Nephron progenitor cell (in vitro differentiated cells): ENCODE measurements at regions not wholly inside any gene's neighbourhood (a gene's known extent, or its start where the extent isn't known, plus 50 kb on each side); places are given as distances from the start of the nearest gene placed in this dataset.
"Not testable (repeated sequence)": the region's sequence is repeated elsewhere in the genome, so short reads cannot be mapped to it uniquely, and the experiment has no call there.

Experiments
- DNase-seq: peaks from one replicate; pipeline ENCODE4 v3.0.0; 2021
- H3K27ac Mint-ChIP-seq: 2 replicates; pipeline ENCODE4 v1.8.0; 2021; ENCODE audit warnings: mild to moderate bottlenecking, moderate library complexity, mixed read lengths
- H3K27me3 Mint-ChIP-seq: 2 replicates; pipeline ENCODE4 v1.8.0; 2021; ENCODE audit warnings: mild to moderate bottlenecking, low read depth, mixed read lengths; ENCODE audit not compliant: poor library complexity
- H3K36me3 Mint-ChIP-seq: 2 replicates; pipeline ENCODE4 v1.8.0; 2021; ENCODE audit warnings: low read depth, mixed read lengths
- H3K4me1 Mint-ChIP-seq: 2 replicates; pipeline ENCODE4 v1.8.0; 2021; ENCODE audit warnings: mixed read lengths
- H3K4me3 Mint-ChIP-seq: 2 replicates; pipeline ENCODE4 v1.8.0; 2021; ENCODE audit warnings: mild to moderate bottlenecking, moderate library complexity, mixed read lengths
- H3K9me3 Mint-ChIP-seq: 2 replicates; pipeline ENCODE4 v1.8.0; 2021; ENCODE audit warnings: mild to moderate bottlenecking, moderate library complexity, mixed read lengths
- TF ChIP-seq, protein P1 (sequence below): fragments of 200-600 bp; sonication (generic); IDR thresholded peaks from 2 replicates; pipeline ENCODE4 v1.5.0; 2021; ENCODE audit warnings: antibody characterized with exemption

DNA sequence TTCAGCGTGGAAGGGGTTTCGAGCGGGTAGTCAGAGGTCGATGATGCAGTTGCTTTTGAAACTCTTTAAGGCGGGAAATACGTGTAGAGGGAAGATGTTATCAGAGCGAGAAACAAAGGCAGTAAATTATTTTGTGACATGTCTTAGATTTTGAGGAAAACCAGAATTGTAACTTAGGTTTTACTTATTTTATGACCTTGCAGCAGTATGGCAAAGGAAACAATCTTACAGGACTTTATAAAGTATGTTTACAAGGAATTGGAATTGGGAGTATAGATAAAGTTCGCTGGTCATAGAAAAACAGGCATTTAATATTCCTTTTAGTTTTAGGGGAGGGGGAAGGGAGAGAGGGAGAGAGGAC lies 103.3 kb downstream of the FAM72B start:
- not testable (repeated sequence) for H3K9me3 Mint-ChIP-seq, H3K4me3 Mint-ChIP-seq, H3K36me3 Mint-ChIP-seq, H3K27me3 Mint-ChIP-seq, H3K27ac Mint-ChIP-seq, DNase-seq
- H3K4me1 Mint-ChIP-seq = peaks cover 15% of the 10 kb centered on the region

- not testable (repeated sequence) for H3K27ac Mint-ChIP-seq, H3K27me3 Mint-ChIP-seq, DNase-seq, H3K36me3 Mint-ChIP-seq, H3K9me3 Mint-ChIP-seq
- peaks cover 15% of the 10 kb centered on the region for H3K4me1 Mint-ChIP-seq
- peak overlapping the region; percentile 35 for H3K4me3 Mint-ChIP-seq
Observed at GRCh38 chr1:121081625-121082199, 102.4 kb downstream of the FAM72B start.

DNA sequence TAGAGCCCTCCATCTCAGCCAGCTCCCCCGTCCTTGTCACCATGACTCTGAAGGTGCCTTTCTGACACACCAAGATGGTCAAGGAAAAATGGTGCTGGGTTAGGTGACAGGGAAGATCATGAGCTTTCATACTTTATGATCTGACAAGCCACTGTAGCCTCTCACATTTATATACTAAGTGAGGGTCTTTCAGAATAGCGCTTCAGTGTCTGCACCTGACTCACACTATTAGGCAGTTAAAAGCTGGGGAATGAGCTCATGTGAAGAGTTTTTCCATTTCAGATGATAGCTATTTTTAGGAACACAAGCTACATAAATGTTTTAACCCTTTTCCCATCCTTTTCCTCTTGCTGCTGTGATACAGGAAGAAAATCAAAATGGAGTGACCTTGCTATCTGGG lies 101.1 kb downstream of the FAM72B start:
- DNase-seq, H3K27ac Mint-ChIP-seq, H3K36me3 Mint-ChIP-seq, H3K4me3 Mint-ChIP-seq, H3K27me3 Mint-ChIP-seq, H3K9me3 Mint-ChIP-seq: not testable (repeated sequence)
- peaks cover 15% of the 10 kb centered on the region for H3K4me1 Mint-ChIP-seq

GRCh38 chr1:121086249-121086648 lies 97.9 kb downstream of the FAM72B start:
- H3K9me3 Mint-ChIP-seq, H3K27ac Mint-ChIP-seq, H3K36me3 Mint-ChIP-seq, H3K27me3 Mint-ChIP-seq, H3K4me3 Mint-ChIP-seq, DNase-seq, H3K4me1 Mint-ChIP-seq: not testable (repeated sequence)

DNA sequence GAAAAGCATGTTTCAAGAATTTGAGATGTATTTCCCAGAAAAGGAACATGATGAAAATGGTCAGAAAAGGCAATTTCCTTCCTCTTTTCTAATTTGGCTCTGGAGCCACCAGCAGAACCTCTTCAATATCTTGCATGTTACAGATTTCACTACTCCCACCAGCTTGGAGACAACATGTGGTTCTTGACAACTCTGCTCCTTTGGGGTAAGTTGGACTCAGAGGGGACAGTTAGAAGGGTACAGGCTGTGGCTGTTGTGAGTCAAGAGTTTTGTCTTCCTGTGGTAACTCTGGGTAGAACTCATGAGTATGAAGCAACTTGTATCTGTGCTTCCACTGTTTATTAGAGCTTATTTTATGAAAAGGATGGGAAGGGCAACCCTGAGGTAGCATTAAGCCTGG lies 96.9 kb downstream of the FAM72B start:
- not testable (repeated sequence) for H3K4me3 Mint-ChIP-seq, DNase-seq, H3K27ac Mint-ChIP-seq, H3K27me3 Mint-ChIP-seq, H3K9me3 Mint-ChIP-seq, H3K36me3 Mint-ChIP-seq, H3K4me1 Mint-ChIP-seq

DNA sequence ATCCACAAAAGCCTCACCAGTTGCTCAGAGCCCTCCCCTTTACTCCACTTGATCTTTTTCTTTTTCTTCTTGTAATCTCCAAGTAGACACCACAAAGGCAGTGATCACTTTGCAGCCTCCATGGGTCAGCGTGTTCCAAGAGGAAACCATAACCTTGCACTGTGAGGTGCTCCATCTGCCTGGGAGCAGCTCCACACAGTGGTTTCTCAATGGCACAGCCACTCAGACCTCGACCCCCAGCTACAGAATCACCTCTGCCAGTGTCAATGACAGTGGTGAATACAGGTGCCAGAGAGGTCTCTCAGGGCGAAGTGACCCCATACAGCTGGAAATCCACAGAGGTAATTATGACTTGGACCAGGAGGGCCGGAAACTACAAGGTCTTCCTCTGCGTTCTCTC lies 95.6 kb downstream of the FAM72B start:
- H3K27ac Mint-ChIP-seq, H3K27me3 Mint-ChIP-seq, H3K36me3 Mint-ChIP-seq, H3K9me3 Mint-ChIP-seq, DNase-seq, H3K4me3 Mint-ChIP-seq, H3K4me1 Mint-ChIP-seq: not testable (repeated sequence)

DNA sequence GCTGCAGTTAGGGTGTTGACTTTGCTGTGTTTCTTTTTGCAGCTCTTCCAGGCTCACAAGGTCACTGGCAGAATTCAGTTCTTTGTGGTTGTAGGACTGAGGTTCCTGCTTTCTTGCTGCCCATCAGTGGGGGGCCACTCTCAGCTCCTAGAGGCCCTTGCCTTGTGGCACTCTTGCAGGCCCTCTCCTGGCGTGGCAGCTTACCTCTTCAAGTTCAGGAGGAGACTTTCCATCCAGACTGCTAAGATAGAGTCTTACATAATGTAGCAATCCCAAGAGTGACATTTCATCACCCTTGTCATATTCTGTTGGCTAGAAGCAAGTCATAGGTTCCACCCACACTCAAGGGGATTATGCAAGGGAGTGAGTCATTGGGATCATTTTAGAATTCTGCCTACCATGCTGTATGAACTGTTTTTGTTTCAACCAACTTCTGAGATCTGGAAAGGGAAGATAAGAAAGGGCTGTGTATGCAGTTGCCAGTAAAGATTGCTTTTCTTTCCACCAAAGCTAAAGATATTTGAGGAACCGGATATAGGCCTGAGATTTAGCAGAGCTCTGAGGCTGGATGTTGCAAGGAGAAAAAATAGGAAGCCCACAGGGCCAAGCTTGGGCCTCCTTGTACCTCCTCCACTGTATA lies 91.7 kb downstream of the FAM72B start:
- H3K27ac Mint-ChIP-seq = not testable (repeated sequence)

DNA sequence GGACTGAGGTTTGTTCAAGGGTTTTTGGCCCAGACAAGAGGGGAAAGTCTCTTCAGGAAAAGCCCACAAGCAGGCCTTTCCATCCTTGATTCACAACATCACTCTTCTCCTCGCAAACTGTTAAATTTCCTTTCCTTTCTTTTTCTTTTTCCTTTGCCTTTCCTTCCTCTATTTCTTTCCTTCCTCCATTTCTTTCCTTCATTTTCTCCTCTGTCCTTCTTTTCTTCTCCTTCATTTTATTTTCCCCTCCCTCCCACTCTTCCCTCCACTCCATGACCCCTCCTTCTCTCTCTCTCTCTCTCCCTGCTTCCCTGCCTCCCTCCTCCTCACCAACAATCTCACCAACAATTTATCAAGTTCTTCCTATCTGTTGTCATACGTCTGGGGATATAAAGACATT lies 89.1 kb downstream of the FAM72B start:
- H3K27ac Mint-ChIP-seq, H3K27me3 Mint-ChIP-seq, H3K4me1 Mint-ChIP-seq, H3K9me3 Mint-ChIP-seq, DNase-seq, H3K4me3 Mint-ChIP-seq, H3K36me3 Mint-ChIP-seq: not testable (repeated sequence)

More for the DNA sequence above, 91.7 kb downstream of the FAM72B start:
- DNase-seq, H3K27me3 Mint-ChIP-seq, H3K9me3 Mint-ChIP-seq, H3K4me1 Mint-ChIP-seq, H3K36me3 Mint-ChIP-seq, H3K4me3 Mint-ChIP-seq: not testable (repeated sequence)

DNA sequence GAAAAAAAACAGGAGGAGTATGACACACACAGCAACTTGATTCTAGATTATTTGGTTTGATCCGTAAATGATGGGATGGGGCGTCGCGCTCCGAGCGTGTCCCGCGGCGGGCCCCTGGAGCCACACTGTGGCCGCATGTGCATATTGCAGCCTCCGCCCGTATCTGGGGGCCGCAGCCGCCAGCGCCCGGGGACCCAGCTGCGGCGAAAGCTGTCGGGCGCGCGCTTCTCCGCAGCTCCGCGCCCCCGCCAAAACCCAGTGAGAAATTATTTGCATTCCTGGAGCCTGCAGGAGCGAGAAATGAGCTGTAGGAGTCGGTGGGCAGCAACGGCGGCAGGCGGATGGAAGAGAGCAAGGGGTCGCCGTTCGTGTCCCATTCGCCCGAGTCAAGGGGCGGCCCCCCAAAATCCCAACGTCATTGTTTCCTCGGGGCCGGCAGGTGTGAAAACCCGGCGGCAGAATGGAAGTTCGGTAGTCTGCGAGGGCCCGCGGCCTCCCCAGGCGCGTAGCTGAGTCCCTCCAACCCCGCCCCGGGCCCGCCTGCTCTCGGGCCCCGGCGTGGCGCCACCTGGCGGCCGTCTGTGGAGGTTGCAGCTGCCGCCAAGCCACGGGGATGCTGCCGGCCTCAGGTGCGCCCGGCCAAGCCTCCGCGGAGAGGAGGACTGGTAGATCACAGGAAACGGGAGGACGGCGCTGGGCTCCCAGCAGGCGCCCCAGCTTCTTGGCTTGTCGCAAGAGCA lies 86.8 kb downstream of the FAM72B start:
- H3K27me3 Mint-ChIP-seq, H3K36me3 Mint-ChIP-seq, H3K4me3 Mint-ChIP-seq, H3K4me1 Mint-ChIP-seq, H3K27ac Mint-ChIP-seq, H3K9me3 Mint-ChIP-seq: not testable (repeated sequence)
- DNase-seq = peak; percentile 83
- TF ChIP-seq, protein P1, sequence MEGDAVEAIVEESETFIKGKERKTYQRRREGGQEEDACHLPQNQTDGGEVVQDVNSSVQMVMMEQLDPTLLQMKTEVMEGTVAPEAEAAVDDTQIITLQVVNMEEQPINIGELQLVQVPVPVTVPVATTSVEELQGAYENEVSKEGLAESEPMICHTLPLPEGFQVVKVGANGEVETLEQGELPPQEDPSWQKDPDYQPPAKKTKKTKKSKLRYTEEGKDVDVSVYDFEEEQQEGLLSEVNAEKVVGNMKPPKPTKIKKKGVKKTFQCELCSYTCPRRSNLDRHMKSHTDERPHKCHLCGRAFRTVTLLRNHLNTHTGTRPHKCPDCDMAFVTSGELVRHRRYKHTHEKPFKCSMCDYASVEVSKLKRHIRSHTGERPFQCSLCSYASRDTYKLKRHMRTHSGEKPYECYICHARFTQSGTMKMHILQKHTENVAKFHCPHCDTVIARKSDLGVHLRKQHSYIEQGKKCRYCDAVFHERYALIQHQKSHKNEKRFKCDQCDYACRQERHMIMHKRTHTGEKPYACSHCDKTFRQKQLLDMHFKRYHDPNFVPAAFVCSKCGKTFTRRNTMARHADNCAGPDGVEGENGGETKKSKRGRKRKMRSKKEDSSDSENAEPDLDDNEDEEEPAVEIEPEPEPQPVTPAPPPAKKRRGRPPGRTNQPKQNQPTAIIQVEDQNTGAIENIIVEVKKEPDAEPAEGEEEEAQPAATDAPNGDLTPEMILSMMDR = peak; percentile 49

DNA sequence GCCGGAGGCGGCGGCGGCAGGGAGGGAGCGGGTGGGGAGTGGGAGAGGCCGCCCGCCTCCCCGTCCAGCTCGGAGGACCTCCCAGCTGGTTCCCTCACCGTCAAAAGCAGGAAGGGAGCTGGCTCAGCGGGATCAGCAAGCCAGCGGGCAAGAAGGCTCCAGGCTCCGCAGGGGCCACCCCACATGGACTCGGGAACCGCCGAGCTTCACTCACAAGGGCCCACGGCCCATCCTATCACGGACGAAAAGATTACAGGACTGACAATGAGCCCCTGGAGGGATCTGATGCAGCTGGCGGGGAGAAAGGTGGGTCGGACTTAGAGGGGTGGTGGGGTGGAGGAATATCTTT lies 86.3 kb downstream of the FAM72B start:
- not testable (repeated sequence) for H3K9me3 Mint-ChIP-seq, H3K36me3 Mint-ChIP-seq, H3K27ac Mint-ChIP-seq, H3K4me1 Mint-ChIP-seq, H3K27me3 Mint-ChIP-seq
- H3K4me3 Mint-ChIP-seq = peak overlapping the region; percentile 67
- DNase-seq = peak; percentile 12

GRCh38 chr1:121109025-121109424 lies 75.1 kb downstream of the FAM72B start:
- not testable (repeated sequence) for H3K4me1 Mint-ChIP-seq, DNase-seq, H3K9me3 Mint-ChIP-seq, H3K4me3 Mint-ChIP-seq, H3K27me3 Mint-ChIP-seq, H3K36me3 Mint-ChIP-seq, H3K27ac Mint-ChIP-seq

DNA sequence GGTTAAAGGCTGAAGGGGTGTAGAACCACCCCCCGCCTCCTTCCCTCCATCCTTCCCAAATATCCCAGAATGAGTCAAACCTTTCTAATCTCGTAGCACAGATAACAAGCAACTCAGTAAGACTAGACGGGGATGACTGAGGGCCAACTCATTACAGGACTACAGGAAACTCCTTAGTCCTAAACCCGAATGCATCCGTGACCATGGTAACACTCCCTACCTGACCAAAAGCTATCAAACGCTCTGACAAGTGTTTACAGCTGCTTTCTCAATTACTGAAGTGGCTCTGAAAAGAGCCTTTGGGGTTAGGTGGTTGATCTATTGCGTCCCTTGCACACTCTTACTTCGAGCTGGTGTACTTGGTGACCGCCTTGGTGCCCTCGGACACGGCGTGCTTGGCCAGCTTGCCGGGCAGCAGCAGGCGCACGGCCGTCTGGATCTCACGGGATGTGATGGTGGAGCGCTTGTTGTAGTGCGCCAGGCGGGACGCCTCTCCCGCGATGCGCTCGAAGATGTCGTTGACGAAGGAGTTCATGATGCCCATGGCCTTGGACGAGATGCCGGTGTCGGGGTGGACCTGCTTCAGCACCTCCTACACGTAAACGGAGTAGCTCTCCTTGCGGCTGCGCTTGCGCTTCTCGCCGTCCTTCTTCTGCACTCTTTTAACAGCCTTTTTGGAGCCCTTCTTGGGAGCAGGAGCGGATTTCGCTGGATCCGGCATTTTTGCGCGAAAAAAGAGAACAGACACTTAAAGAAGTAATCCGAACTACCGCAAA lies 67.4 kb downstream of the FAM72B start:
- not testable (repeated sequence) for H3K4me3 Mint-ChIP-seq, H3K4me1 Mint-ChIP-seq, DNase-seq, H3K36me3 Mint-ChIP-seq, H3K27me3 Mint-ChIP-seq, H3K9me3 Mint-ChIP-seq, H3K27ac Mint-ChIP-seq

- H3K9me3 Mint-ChIP-seq, H3K27me3 Mint-ChIP-seq, H3K36me3 Mint-ChIP-seq, H3K4me3 Mint-ChIP-seq, H3K27ac Mint-ChIP-seq, H3K4me1 Mint-ChIP-seq, DNase-seq: not testable (repeated sequence)
Observed at GRCh38 chr1:121117298-121117611, 66.9 kb downstream of the FAM72B start.
